PC-3 (cell line): ENCODE measurements at regions not wholly inside any gene's neighbourhood (a gene's known extent, or its start where the extent isn't known, plus 50 kb on each side); places are given as distances from the start of the nearest gene placed in this dataset.

Experiments used
- CTCF ChIP-seq: fragments of 300-600 bp; sonication (generic); conservative IDR thresholded peaks from 2 replicates; pipeline ENCODE4 v1.5.1; 2017; ENCODE audit warnings: antibody characterized with exemption, low read depth, mild to moderate bottlenecking, low read length
- EZH2phosphoT487 ChIP-seq: fragments of 300-600 bp; sonication (generic); IDR thresholded peaks from 2 replicates; pipeline ENCODE4 v1.6.1; 2018; ENCODE audit warnings: mild to moderate bottlenecking, antibody characterized with exemption, low read length, borderline replicate concordance

- TF ChIP-seq CTCF (no peak), EZH2phosphoT487 (no peak)
These were observed 103.1 kb downstream of the BMS1 start for GRCh38 chr10:42885491-42886270.
